ENCODE measurements at regions not wholly inside any gene's neighbourhood (a gene's known extent, or its start where the extent isn't known, plus 50 kb on each side); places are given as distances from the start of the nearest gene placed in this dataset.

DNA sequence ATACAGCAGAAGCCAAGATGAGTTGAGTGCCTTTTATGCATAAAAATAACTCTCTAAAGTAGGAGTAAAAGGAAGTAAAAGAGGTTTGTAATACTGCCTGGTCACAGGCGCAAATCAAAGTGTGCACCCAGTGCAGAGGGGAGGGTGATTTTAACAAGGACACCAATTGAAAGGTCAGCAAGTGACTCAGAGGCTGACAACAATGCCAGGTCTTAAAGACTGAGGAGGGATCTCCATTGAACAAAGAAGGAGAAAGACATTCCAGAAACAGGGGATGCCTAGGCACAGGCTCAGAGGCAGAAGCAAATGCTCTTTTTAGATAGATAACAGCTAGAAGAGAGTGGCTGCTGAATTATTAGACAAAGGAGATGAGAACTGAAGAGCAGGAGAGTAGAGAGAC lies 297.4 kb upstream of the VCX start:
- Histone ChIP-seq H3K27ac (ENCODE audit: low read depth, low read length, poor library complexity, severe bottlenecking) (no peak overlapping the region), H4K20me1 (ENCODE audit: insufficient read depth, low read length) (no peaks in the 10 kb centered on the region), H3K4me3 (ENCODE audit: low read depth, low read length, poor library complexity, severe bottlenecking) (no peak overlapping the region), H2AFZ (ENCODE audit: low read length) (no peak overlapping the region), H3K27me3 (ENCODE audit: insufficient read depth, low read length) (no peaks in the 10 kb centered on the region), H3K9ac (ENCODE audit: low read length) (no peak overlapping the region), H3K36me3 (ENCODE audit: insufficient read depth, low read length) (no peaks in the 10 kb centered on the region), H3F3A (ENCODE audit: insufficient read depth, low read length) (no peaks in the 10 kb centered on the region), H3K4me2 (ENCODE audit: low read length) (no peak overlapping the region), H3K9me3 (ENCODE audit: low read length) (no peaks in the 10 kb centered on the region), H3K9me2 (ENCODE audit: low read depth, low read length) (no peaks in the 10 kb centered on the region), H3K4me1 (ENCODE audit: insufficient read depth, low read length, severe bottlenecking) (no peaks in the 10 kb centered on the region), H3K79me2 (ENCODE audit: insufficient read depth, low read length) (no peaks in the 10 kb centered on the region)
- no peak for TF ChIP-seq CTCF (IDR thresholded peaks at IDR 0.05; ENCODE audit: low read length)
- TF ChIP-seq EZH2 (IDR thresholded peaks at IDR 0.05; ENCODE audit: borderline replicate concordance, low read length): no peak

GRCh38 chrX:7542587-7543380 lies 300.2 kb upstream of the VCX start:
- H3K9me3 ChIP-seq (ENCODE audit: low read length): no peaks in the 10 kb centered on the region
- no peaks in the 10 kb centered on the region for H3K9me2 ChIP-seq (ENCODE audit: low read depth, low read length)
- H3K4me1 ChIP-seq (ENCODE audit: insufficient read depth, low read length, severe bottlenecking): no peaks in the 10 kb centered on the region
- no peaks in the 10 kb centered on the region for H3K27me3 ChIP-seq (ENCODE audit: insufficient read depth, low read length)
- no peak overlapping the region for H2AFZ ChIP-seq (ENCODE audit: low read length)
- no peak overlapping the region for H3K4me3 ChIP-seq (ENCODE audit: low read depth, low read length, poor library complexity, severe bottlenecking)
- H3K36me3 ChIP-seq (ENCODE audit: insufficient read depth, low read length): no peaks in the 10 kb centered on the region
- TF ChIP-seq EZH2 (IDR thresholded peaks at IDR 0.05; ENCODE audit: borderline replicate concordance, low read length) (no peak), CTCF (IDR thresholded peaks at IDR 0.05; ENCODE audit: low read length) (no peak)
- no peak overlapping the region for H3K27ac ChIP-seq (ENCODE audit: low read depth, low read length, poor library complexity, severe bottlenecking)
- H3K4me2 ChIP-seq (ENCODE audit: low read length): no peak overlapping the region
- H4K20me1 ChIP-seq (ENCODE audit: insufficient read depth, low read length): no peaks in the 10 kb centered on the region
- H3F3A ChIP-seq (ENCODE audit: insufficient read depth, low read length): no peaks in the 10 kb centered on the region
- no peaks in the 10 kb centered on the region for H3K79me2 ChIP-seq (ENCODE audit: insufficient read depth, low read length)
- no peak overlapping the region for H3K9ac ChIP-seq (ENCODE audit: low read length)

DNA sequence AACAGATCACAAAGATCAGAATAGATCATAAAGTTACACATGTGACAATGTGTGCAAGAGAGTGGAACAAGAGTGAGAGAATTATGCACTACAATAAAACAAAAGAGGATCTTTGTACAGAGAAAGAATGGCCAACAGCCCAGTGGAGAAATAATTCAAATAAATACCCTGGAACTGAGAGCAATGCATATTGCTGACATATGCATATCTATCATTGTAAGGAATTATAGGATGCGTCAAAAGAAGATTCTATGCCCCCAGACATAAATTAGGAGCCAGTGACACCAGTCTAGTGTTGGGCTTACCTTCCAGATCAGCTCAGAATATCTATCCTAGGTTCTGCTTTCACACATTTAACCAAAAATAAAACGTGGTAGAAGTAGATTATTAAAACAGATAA lies 320.1 kb upstream of the VCX start:
- H3K27ac ChIP-seq (ENCODE audit: low read depth, low read length, poor library complexity, severe bottlenecking): no peak overlapping the region

More for the DNA sequence above, 320.1 kb upstream of the VCX start:
- TF ChIP-seq EZH2 (IDR thresholded peaks at IDR 0.05; ENCODE audit: borderline replicate concordance, low read length) (no peak), CTCF (IDR thresholded peaks at IDR 0.05; ENCODE audit: low read length) (no peak)
- H3F3A ChIP-seq (ENCODE audit: insufficient read depth, low read length): no peaks in the 10 kb centered on the region
- H3K27me3 ChIP-seq (ENCODE audit: insufficient read depth, low read length): no peaks in the 10 kb centered on the region
- H2AFZ ChIP-seq (ENCODE audit: low read length): no peak overlapping the region
- H3K36me3 ChIP-seq (ENCODE audit: insufficient read depth, low read length): no peaks in the 10 kb centered on the region
- H3K9me3 ChIP-seq (ENCODE audit: low read length): no peaks in the 10 kb centered on the region
- no peaks in the 10 kb centered on the region for H3K4me1 ChIP-seq (ENCODE audit: insufficient read depth, low read length, severe bottlenecking)
- H4K20me1 ChIP-seq (ENCODE audit: insufficient read depth, low read length): no peaks in the 10 kb centered on the region
- H3K9me2 ChIP-seq (ENCODE audit: low read depth, low read length): no peaks in the 10 kb centered on the region
- H3K4me3 ChIP-seq (ENCODE audit: low read depth, low read length, poor library complexity, severe bottlenecking): no peak overlapping the region
- H3K79me2 ChIP-seq (ENCODE audit: insufficient read depth, low read length): no peaks in the 10 kb centered on the region
- no peak overlapping the region for H3K4me2 ChIP-seq (ENCODE audit: low read length)
- H3K9ac ChIP-seq (ENCODE audit: low read length): no peak overlapping the region
